Small intestine (tissue), 7 donors: ENCODE measurements at regions not wholly inside any gene's neighbourhood (a gene's known extent, or its start where the extent isn't known, plus 50 kb on each side); places are given as distances from the start of the nearest gene placed in this dataset.

Source experiments
- DNase-seq, 2 donors: peaks; one replicate each; pipeline versions ENCODE4 v3.0.0 to v3.0.0-alpha.2; 2013
- FAIRE-seq: peaks from 2 replicates; lab custom pipeline; 2012; peaks lifted over from hg19 to GRCh38; lab: Jason Lieb, UNC
- H3K27ac ChIP-seq, 3 donors: one replicate each; pipeline ENCODE4 v1.5.1; 2013; ENCODE audit warnings: low read length in 2 of 3, mild to moderate bottlenecking in 2 of 3, control low read depth in 1 of 3, inconsistent platforms in 1 of 3, low read depth in 1 of 3, moderate library complexity in 1 of 3
- H3K27me3 ChIP-seq, 3 donors: one replicate each; pipeline ENCODE4 v1.6.1; 2013; ENCODE audit warnings: low read length in 3 of 3, inconsistent platforms in 1 of 3; ENCODE audit not compliant: control insufficient read depth in 3 of 3, insufficient read depth in 3 of 3
- H3K36me3 ChIP-seq, 3 donors: one replicate each; pipeline ENCODE4 v1.6.1; 2013; ENCODE audit warnings: low read length in 3 of 3, inconsistent platforms in 1 of 3, low read depth in 1 of 3, mild to moderate bottlenecking in 1 of 3, moderate library complexity in 1 of 3; ENCODE audit not compliant: control insufficient read depth in 3 of 3, insufficient read depth in 2 of 3
- H3K4me1 ChIP-seq, 3 donors: one replicate each; pipeline ENCODE4 v1.6.1; 2013; ENCODE audit warnings: low read length in 2 of 3, inconsistent platforms in 1 of 3, low read depth in 1 of 3, mild to moderate bottlenecking in 1 of 3, moderate library complexity in 1 of 3; ENCODE audit not compliant: control insufficient read depth in 3 of 3, insufficient read depth in 2 of 3
- H3K4me3 ChIP-seq, 3 donors: one replicate each; pipeline ENCODE4 v1.5.1; 2013; ENCODE audit warnings: low read length in 3 of 3, control low read depth in 1 of 3, inconsistent platforms in 1 of 3, low read depth in 1 of 3, mild to moderate bottlenecking in 1 of 3, moderate library complexity in 1 of 3
- H3K9me3 ChIP-seq, 2 donors: one replicate each; pipeline ENCODE4 v1.6.1; 2013; ENCODE audit warnings: low read depth in 1 of 2, low read length in 1 of 2; ENCODE audit not compliant: control insufficient read depth in 2 of 2, insufficient read depth in 1 of 2
- WGBS, 3 donors: extraction: QIAGEN DNeasy Blood & Tissue Kit; methylation state at CpG; one replicate each; pipeline ENCODE4 v1.1.7; 2013; 5-methylcytosine and 5-hydroxymethylcytosine counted together
- donor health status: healthy with polysubstance abuse.
- donor health status: control.
- donor health status: control.
- donor health status: Bipolar disorder and iron deficiency.
- donor health status: healthy.

DNA sequence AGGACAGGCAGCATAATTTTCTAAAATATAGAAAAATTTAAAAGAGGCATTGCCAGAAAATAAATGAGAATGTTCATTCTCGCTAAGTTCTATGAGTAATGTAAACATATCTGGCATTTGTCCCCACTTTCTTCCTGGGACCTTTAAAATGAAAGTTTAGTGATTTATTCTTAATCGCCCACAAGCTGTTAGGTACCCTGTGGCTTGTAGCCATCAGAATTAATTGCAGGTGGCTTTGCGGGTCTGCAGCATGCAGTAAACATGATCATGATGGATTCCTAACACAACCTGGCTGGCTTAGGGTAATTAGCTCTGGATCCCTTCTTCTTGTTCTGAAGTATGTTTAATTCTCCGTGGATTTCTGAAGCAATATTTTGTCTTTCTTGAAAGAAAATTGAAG lies 103.5 kb upstream of the FRMD6 start:
- no peak overlapping the region for H3K4me3 ChIP-seq
- 75 to 83% (median 78%) methylated on average over 4 of the region's 4 CpGs for WGBS, 3 donors
- no peak for FAIRE-seq
- H3K27ac ChIP-seq, result no peak overlapping the region
- no peaks in the 10 kb centered on the region for H3K9me3 ChIP-seq
- no peaks in the 10 kb centered on the region for H3K27me3 ChIP-seq
- H3K36me3 ChIP-seq, result no peaks in the 10 kb centered on the region
- DNase-seq, result no peak
- no peaks in the 10 kb centered on the region for H3K4me1 ChIP-seq

DNA sequence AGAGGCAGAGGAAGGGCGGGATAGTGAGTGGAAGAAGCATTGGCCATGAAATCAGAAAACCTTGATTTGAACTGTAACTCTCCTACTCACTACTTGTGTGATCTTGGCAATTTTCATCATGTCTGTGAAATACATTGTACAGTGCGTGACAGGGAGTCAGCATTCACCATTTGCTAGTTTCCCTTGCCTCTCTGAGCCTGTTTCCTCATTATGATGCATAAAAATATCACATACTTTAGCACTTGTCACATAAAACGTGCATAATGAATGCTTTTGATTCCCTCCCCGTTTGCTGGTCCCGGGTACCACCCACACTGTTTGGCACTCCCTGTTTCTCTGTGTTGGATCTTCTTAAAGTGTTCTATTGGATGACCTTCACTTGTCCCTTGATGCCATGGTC lies 101.1 kb upstream of the FRMD6 start:
- Histone ChIP-seq H3K4me1 (no peaks in the 10 kb centered on the region), H3K36me3 (no peaks in the 10 kb centered on the region), H3K27me3 (no peaks in the 10 kb centered on the region), H3K4me3 (no peak overlapping the region), H3K27ac (no peak overlapping the region), H3K9me3 (no peaks in the 10 kb centered on the region)
- FAIRE-seq (no peak), DNase-seq (no peak)
- WGBS, 3 donors, result 74 to 83% (median 78%) methylated on average over 5 of the region's 5 CpGs

DNA sequence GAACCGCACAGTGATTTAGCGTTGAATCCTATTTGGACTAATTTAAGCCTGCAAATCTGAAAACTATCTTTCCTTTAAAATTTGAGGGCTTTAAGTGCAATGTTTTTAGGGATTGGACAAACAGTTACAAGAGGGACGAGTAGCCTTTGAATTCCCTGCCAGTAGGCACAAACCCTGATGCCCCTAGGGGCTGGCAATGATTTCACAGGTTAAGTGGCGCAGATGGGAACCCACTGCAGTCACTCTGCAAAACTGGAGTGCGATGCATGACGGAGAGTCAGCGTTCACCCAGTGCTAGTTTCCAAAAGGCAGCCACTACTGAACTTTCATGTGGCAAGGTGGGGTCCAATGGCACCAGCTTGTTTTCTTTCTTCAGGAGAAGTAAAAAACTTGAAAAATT lies 99.4 kb upstream of the FRMD6 start:
- DNase-seq, result no peak
- Histone ChIP-seq H3K4me1 (no peaks in the 10 kb centered on the region), H3K27ac (no peak overlapping the region), H3K9me3 (no peaks in the 10 kb centered on the region), H3K36me3 (no peaks in the 10 kb centered on the region), H3K4me3 (no peak overlapping the region), H3K27me3 (no peaks in the 10 kb centered on the region)
- WGBS, 3 donors, result 89 to 90% (median 90%) methylated on average over 7 of the region's 7 CpGs
- no peak for FAIRE-seq

DNA sequence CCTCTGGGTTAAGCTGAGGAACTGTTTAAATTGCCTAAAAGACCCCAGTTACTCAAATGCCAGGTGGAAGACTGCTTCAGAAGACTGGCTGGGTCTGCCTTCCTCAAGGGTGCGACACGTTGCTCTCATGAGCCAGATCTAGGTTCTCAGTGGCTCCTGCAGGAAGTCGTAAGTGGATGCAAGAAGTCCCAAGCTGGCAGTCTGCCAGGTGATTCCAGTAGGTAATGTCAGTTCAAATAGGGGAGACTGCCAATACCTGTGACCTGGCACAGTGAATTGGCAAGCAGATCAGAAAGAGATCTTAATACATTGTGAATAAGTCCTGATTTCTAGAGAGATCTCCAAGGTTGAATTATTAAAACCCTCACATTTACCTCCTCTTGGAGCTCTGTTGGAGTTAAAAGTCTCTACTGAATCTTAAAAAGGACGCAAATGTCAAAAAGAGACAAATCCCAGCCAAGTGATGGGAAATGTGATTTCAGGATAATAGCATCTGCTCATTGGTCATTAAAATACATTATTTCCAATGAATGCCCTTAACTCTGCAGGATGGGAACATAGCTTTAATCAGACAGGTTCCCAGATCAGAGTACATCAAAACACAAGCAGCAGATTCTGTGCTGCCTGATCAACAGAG lies 98.8 kb upstream of the FRMD6 start:
- H3K4me3 ChIP-seq, result no peak overlapping the region
- FAIRE-seq (no peak), DNase-seq (peak in 1 of 2 donors; percentile 6)
- no peaks in the 10 kb centered on the region for H3K27me3 ChIP-seq
- H3K27ac ChIP-seq, result no peak overlapping the region
- 33 to 59% (median 49%) methylated on average over 4 of the region's 4 CpGs for WGBS, 3 donors
- H3K4me1 ChIP-seq, result no peaks in the 10 kb centered on the region
- no peaks in the 10 kb centered on the region for H3K36me3 ChIP-seq
- H3K9me3 ChIP-seq, result no peaks in the 10 kb centered on the region

DNA sequence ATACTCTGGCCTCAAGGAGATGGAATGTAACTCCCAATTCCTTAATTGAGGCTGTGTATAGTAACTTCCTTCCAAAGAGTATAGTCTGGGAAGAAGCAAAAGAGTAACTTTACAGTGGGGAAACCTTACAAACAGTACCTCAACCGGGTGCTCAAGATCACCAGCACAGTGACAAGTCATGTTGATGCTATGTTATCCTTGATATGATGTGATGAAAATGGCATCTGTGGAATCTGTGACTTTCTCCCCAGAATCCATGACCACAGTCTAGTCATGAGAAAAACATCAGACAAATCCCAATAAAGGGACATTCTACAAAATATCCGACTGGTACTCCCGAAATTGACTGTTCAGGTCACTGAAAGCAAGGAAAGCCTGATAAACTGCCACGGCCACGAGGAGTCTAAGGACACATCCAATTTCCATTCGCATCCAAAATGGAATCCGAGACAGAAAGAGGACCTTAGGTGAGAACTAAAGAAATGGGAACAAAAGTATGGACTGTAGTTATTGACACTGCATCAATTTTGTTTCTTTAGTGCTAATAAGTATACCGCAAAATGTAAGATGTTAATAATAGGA lies 97.3 kb upstream of the FRMD6 start:
- H3K27me3 ChIP-seq, result no peaks in the 10 kb centered on the region
- H3K4me3 ChIP-seq, result no peak overlapping the region
- no peaks in the 10 kb centered on the region for H3K36me3 ChIP-seq
- 86 to 91% (median 87%) methylated on average over 8 of the region's 8 CpGs for WGBS, 3 donors
- FAIRE-seq (no peak), DNase-seq (no peak)
- no peaks in the 10 kb centered on the region for H3K4me1 ChIP-seq
- no peaks in the 10 kb centered on the region for H3K9me3 ChIP-seq
- no peak overlapping the region for H3K27ac ChIP-seq

DNA sequence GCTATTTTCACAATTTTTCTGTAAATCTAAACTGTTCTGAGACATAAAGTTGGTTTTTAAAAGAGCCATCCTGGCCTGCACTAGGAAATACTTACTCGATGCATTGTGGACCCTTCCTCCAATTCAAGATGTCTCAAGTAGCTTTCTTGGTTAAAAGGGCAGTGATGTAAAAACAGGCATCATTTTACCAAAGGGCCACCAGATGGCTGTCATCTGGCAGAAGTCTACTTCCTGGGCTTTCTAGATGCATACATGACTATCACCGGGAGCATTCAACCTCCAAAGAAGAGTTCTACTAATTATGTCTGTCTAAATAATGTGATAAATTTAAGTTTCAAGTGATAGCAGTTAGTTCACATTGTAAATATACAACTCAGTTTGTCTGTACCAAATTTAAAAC lies 96.8 kb upstream of the FRMD6 start:
- WGBS, 3 donors, result 58 to 79% (median 73%) methylated on average over 2 of the region's 2 CpGs
- FAIRE-seq (no peak), DNase-seq (no peak)
- Histone ChIP-seq H3K36me3 (no peaks in the 10 kb centered on the region), H3K27ac (no peak overlapping the region), H3K27me3 (no peaks in the 10 kb centered on the region), H3K4me3 (no peak overlapping the region), H3K4me1 (no peaks in the 10 kb centered on the region), H3K9me3 (no peaks in the 10 kb centered on the region)

DNA sequence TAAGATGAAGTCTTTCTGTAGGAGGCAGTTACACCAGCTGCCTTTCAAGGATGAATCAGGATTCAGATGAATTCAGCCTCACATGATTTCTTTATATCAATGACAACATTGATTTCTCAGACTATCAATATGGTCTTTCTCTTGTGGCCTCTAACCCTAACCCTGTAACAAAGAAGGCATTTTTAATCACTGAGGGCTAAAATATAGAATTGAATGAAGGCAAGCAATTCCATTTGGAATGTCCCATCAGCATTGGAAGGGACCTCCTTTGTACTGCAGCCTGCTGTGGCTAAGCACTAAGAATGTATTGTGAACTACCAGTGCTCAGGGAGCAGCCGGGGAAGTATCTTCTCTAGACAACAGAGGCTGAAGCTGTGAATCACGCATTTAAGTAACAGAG lies 90.6 kb upstream of the FRMD6 start:
- 92 to 95% (median 94%) methylated on average over 2 of the region's 2 CpGs for WGBS, 3 donors
- FAIRE-seq, result no peak

DNA sequence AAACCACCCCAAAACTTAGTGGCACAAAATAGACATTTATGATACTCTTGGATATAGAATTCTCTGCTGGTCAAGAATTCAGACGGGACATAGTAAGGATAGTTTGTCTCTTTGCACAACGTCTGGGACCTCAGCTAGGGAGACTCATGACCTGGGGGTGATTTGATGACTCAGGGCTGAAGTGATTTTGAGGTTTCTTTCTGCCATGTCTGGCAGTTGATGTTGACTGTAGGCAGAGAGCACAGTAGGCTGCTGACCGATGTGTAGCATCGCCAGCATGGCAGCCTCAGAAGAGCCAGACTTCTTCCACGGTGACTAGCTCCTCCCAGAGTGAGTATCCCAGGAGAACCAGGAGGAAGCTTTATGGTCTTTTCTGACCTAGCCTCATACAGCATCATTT lies 88.9 kb upstream of the FRMD6 start:
- FAIRE-seq, result no peak

More for the DNA sequence above, 90.6 kb upstream of the FRMD6 start:
- Histone ChIP-seq H3K4me3 (no peak overlapping the region), H3K27me3 (no peaks in the 10 kb centered on the region), H3K9me3 (no peaks in the 10 kb centered on the region), H3K4me1 (no peaks in the 10 kb centered on the region), H3K36me3 (no peaks in the 10 kb centered on the region), H3K27ac (no peak overlapping the region)
- no peak for DNase-seq

DNA sequence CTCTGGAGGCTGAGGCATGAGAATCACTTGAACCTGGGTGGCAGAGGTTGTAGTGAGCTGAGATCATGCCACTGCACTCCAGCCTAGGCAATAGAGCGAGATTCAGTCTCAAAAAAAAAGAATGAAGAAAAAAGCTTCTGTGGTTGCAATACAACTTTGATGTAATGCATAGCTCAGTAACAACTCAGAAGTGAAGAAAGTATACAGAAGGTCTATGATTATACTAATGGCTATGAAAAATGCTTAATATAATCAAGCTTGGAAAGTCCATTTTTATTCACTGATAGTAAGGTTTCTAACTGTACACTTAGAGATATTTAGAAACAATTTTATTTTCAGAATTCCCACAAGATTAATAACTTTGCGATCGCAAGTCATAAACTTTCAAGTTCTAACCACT lies 88.2 kb upstream of the FRMD6 start:
- H3K4me3 ChIP-seq, result no peak overlapping the region

More for the DNA sequence above, 88.9 kb upstream of the FRMD6 start:
- Histone ChIP-seq H3K4me1 (no peaks in the 10 kb centered on the region), H3K27ac (no peak overlapping the region), H3K27me3 (no peaks in the 10 kb centered on the region), H3K9me3 (no peaks in the 10 kb centered on the region), H3K4me3 (no peak overlapping the region), H3K36me3 (no peaks in the 10 kb centered on the region)
- DNase-seq, result no peak
- 88 to 93% (median 90%) methylated on average over 5 of the region's 5 CpGs for WGBS, 3 donors

More for the DNA sequence above, 88.2 kb upstream of the FRMD6 start:
- Histone ChIP-seq H3K9me3 (no peaks in the 10 kb centered on the region), H3K4me1 (no peaks in the 10 kb centered on the region), H3K36me3 (no peaks in the 10 kb centered on the region), H3K27ac (no peak overlapping the region), H3K27me3 (no peaks in the 10 kb centered on the region)
- FAIRE-seq (no peak), DNase-seq (no peak)
- 87 to 92% (median 90%) methylated on average over 3 of the region's 3 CpGs for WGBS, 3 donors
